PC-3 (cell line): ENCODE measurements at regions not wholly inside any gene's neighbourhood (a gene's known extent, or its start where the extent isn't known, plus 50 kb on each side); places are given as distances from the start of the nearest gene placed in this dataset.

Experiments
- ATAC-seq: fragments of 200-7000 bp; cut with Tn5 transposase; 2 replicates; pipeline ENCODE4 v1.9.1; 2020; ENCODE audit warnings: mild to moderate bottlenecking, moderate library complexity
- BruUV-seq: library from RNA; stranded (reverse); fragments of 400-500 nt; replicated peaks from 2 replicates; lab custom pipeline; 2021; lab: Mats Ljungman, UMichigan
- CTCF ChIA-PET: fragments of 300-600 bp; sonication (Branson Sonifier 250); formaldehyde crosslinking; loops from one replicate; lab custom pipeline; 2022; ENCODE audit warnings: antibody characterized with exemption; lab: Charles Lee
- POLR2A ChIA-PET: fragments of 300-600 bp; sonication (Branson Sonifier 250); formaldehyde crosslinking; loops from one replicate; lab custom pipeline; 2022; ENCODE audit warnings: antibody characterized with exemption; ENCODE audit not compliant: unreplicated experiment; lab: Charles Lee
- DNase-seq: peaks from one replicate; pipeline ENCODE4 v3.0.0-alpha.2; 2015
- H2AFZ ChIP-seq: fragments of 300-600 bp; sonication (generic); 2 replicates; pipeline ENCODE4 v1.6.0; 2016; ENCODE audit warnings: antibody characterized with exemption, low read length
- H3F3A ChIP-seq: fragments of 300-600 bp; sonication (generic); one replicate; pipeline ENCODE4 v1.6.0; 2017; ENCODE audit warnings: antibody characterized with exemption, low read length, control low read depth, mild to moderate bottlenecking; ENCODE audit not compliant: unreplicated experiment
- H3K27ac ChIP-seq: fragments of 300-600 bp; sonication (generic); 2 replicates; pipeline ENCODE4 v1.5.1; 2016; ENCODE audit warnings: mild to moderate bottlenecking, low read length
- H3K27me3 ChIP-seq: fragments of 300-600 bp; sonication (generic); 2 replicates; pipeline ENCODE4 v1.6.1; 2016; ENCODE audit warnings: low read length, mixed read lengths
- H3K36me3 ChIP-seq: fragments of 300-600 bp; sonication (generic); 2 replicates; pipeline ENCODE4 v1.6.1; 2016; ENCODE audit warnings: low read depth, mixed run types, low read length, mixed read lengths
- H3K4me1 ChIP-seq: fragments of 300-600 bp; sonication (generic); 2 replicates; pipeline ENCODE4 v1.5.1; 2016; ENCODE audit warnings: low read length; ENCODE audit not compliant: insufficient read depth
- H3K4me2 ChIP-seq: fragments of 300-600 bp; sonication (generic); 2 replicates; pipeline ENCODE4 v1.6.0; 2016; ENCODE audit warnings: low read length
- H3K4me3 ChIP-seq: fragments of 300-600 bp; sonication (generic); 2 replicates; pipeline ENCODE4 v1.5.1; 2016; ENCODE audit warnings: mild to moderate bottlenecking, low read length, mixed read lengths
- H3K79me2 ChIP-seq: fragments of 300-600 bp; sonication (generic); 2 replicates; pipeline ENCODE4 v1.6.1; 2017; ENCODE audit warnings: low read length, mixed read lengths
- H3K9ac ChIP-seq: fragments of 300-600 bp; sonication (generic); 2 replicates; pipeline ENCODE4 v1.6.0; 2016; ENCODE audit warnings: mild to moderate bottlenecking, low read length
- H3K9me2 ChIP-seq: fragments of 300-600 bp; sonication (generic); replicated peaks from 2 replicates; pipeline ENCODE4 v1.6.1; 2016; ENCODE audit warnings: mixed run types, low read length, mixed read lengths
- H3K9me3 ChIP-seq: fragments of 300-600 bp; sonication (generic); 2 replicates; pipeline ENCODE4 v1.6.1; 2016; ENCODE audit warnings: low read length, mixed read lengths
- H4K20me1 ChIP-seq: fragments of 300-600 bp; sonication (generic); 2 replicates; pipeline ENCODE4 v1.6.1; 2016; ENCODE audit warnings: low read length, mixed read lengths
- CTCF ChIP-seq: fragments of 300-600 bp; sonication (generic); conservative IDR thresholded peaks from 2 replicates; pipeline ENCODE4 v1.5.1; 2017; ENCODE audit warnings: antibody characterized with exemption, low read depth, mild to moderate bottlenecking, low read length
- EZH2 ChIP-seq: fragments of 300-600 bp; sonication (generic); IDR thresholded peaks from one replicate; pipeline ENCODE4 v1.6.1; 2017; ENCODE audit warnings: antibody characterized with exemption, mild to moderate bottlenecking, low read length; ENCODE audit not compliant: unreplicated experiment
- EZH2phosphoT487 ChIP-seq: fragments of 300-600 bp; sonication (generic); IDR thresholded peaks from 2 replicates; pipeline ENCODE4 v1.6.1; 2018; ENCODE audit warnings: mild to moderate bottlenecking, antibody characterized with exemption, low read length, borderline replicate concordance
- intact Hi-C: fragments of 100-400 bp; cut with micrococcal nuclease; formaldehyde crosslinking; loops from 2 replicates; pipeline ENCODE4 v1.9.0; 2023

- TF ChIP-seq EZH2phosphoT487 (no peak), EZH2 (no peak)
- Histone ChIP-seq H3K9me2 (no peaks in the 10 kb centered on the region), H3K9me3 (no peaks in the 10 kb centered on the region), H3K4me3 (no peak overlapping the region), H3K27ac (no peak overlapping the region), H3K79me2 (no peaks in the 10 kb centered on the region), H3K4me1 (no peaks in the 10 kb centered on the region), H2AFZ (no peak overlapping the region), H3K27me3 (no peaks in the 10 kb centered on the region), H3K9ac (no peak overlapping the region), H3F3A (no peaks in the 10 kb centered on the region), H3K36me3 (no peaks in the 10 kb centered on the region), H4K20me1 (no peaks in the 10 kb centered on the region), H3K4me2 (no peak overlapping the region)
- DNase-seq (no peak), ATAC-seq (no peak)
- ChIA-PET POLR2A (no interaction called here), CTCF (interaction anchor here (0.7 kb wide), 1 partner anchor 15 kb away, joined by 7 read pairs; no protein-coding TSS in a partner anchor)
- no TSS peak for BruUV-seq
- intact Hi-C loops, result no loop called here
These were observed 387.0 kb downstream of the C12orf50 start for GRCh38 chr12:87642245-87642644.

GRCh38 chr12:87618199-87618598 is 411.0 kb downstream of the C12orf50 start:
- Histone ChIP-seq H3K79me2 (no peaks in the 10 kb centered on the region), H3K9ac (no peak overlapping the region), H3K4me2 (no peak overlapping the region), H2AFZ (no peak overlapping the region), H3K4me3 (no peak overlapping the region), H3F3A (no peaks in the 10 kb centered on the region), H3K9me3 (no peaks in the 10 kb centered on the region), H3K4me1 (no peaks in the 10 kb centered on the region), H3K9me2 (no peaks in the 10 kb centered on the region), H4K20me1 (no peaks in the 10 kb centered on the region), H3K27me3 (no peaks in the 10 kb centered on the region), H3K36me3 (no peaks in the 10 kb centered on the region), H3K27ac (no peak overlapping the region)
- ChIA-PET CTCF (no interaction called here), POLR2A (no interaction called here)
- no TSS peak for BruUV-seq
- intact Hi-C loops, result no loop called here
- ATAC-seq (no peak), DNase-seq (no peak)
- TF ChIP-seq EZH2 (no peak), EZH2phosphoT487 (no peak), CTCF (no peak)

GRCh38 chr12:87612996-87613395 is 416.2 kb downstream of the C12orf50 start:
- Histone ChIP-seq H3K9me3 (no peaks in the 10 kb centered on the region), H3K9me2 (no peaks in the 10 kb centered on the region), H3K36me3 (no peaks in the 10 kb centered on the region), H3K27ac (no peak overlapping the region), H3K9ac (no peak overlapping the region), H3K79me2 (no peaks in the 10 kb centered on the region), H3K27me3 (no peaks in the 10 kb centered on the region), H4K20me1 (no peaks in the 10 kb centered on the region), H3K4me2 (no peak overlapping the region), H3F3A (no peaks in the 10 kb centered on the region), H3K4me1 (no peaks in the 10 kb centered on the region), H2AFZ (no peak overlapping the region), H3K4me3 (no peak overlapping the region)
- intact Hi-C loops, result no loop called here
- no TSS peak for BruUV-seq
- DNase-seq (no peak), ATAC-seq (no peak)
- TF ChIP-seq EZH2 (no peak), EZH2phosphoT487 (no peak), CTCF (no peak)
- POLR2A ChIA-PET, result interaction anchor here (0.7 kb wide), 1 partner anchor 113 kb away, joined by 3 read pairs; no protein-coding TSS in a partner anchor
- CTCF ChIA-PET, result no interaction called here
